ENCODE measurements at regions not wholly inside any gene's neighbourhood (a gene's known extent, or its start where the extent isn't known, plus 50 kb on each side); places are given as distances from the start of the nearest gene placed in this dataset.

- TF ChIP-seq, protein P1, sequence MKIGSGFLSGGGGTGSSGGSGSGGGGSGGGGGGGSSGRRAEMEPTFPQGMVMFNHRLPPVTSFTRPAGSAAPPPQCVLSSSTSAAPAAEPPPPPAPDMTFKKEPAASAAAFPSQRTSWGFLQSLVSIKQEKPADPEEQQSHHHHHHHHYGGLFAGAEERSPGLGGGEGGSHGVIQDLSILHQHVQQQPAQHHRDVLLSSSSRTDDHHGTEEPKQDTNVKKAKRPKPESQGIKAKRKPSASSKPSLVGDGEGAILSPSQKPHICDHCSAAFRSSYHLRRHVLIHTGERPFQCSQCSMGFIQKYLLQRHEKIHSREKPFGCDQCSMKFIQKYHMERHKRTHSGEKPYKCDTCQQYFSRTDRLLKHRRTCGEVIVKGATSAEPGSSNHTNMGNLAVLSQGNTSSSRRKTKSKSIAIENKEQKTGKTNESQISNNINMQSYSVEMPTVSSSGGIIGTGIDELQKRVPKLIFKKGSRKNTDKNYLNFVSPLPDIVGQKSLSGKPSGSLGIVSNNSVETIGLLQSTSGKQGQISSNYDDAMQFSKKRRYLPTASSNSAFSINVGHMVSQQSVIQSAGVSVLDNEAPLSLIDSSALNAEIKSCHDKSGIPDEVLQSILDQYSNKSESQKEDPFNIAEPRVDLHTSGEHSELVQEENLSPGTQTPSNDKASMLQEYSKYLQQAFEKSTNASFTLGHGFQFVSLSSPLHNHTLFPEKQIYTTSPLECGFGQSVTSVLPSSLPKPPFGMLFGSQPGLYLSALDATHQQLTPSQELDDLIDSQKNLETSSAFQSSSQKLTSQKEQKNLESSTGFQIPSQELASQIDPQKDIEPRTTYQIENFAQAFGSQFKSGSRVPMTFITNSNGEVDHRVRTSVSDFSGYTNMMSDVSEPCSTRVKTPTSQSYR (CRISPR knock-in tag; IDR thresholded peaks at IDR 0.05), result no peak
- no peak for TF ChIP-seq ZNF232 (CRISPR knock-in tag; IDR thresholded peaks at IDR 0.05)
- TF ChIP-seq, protein P2, sequence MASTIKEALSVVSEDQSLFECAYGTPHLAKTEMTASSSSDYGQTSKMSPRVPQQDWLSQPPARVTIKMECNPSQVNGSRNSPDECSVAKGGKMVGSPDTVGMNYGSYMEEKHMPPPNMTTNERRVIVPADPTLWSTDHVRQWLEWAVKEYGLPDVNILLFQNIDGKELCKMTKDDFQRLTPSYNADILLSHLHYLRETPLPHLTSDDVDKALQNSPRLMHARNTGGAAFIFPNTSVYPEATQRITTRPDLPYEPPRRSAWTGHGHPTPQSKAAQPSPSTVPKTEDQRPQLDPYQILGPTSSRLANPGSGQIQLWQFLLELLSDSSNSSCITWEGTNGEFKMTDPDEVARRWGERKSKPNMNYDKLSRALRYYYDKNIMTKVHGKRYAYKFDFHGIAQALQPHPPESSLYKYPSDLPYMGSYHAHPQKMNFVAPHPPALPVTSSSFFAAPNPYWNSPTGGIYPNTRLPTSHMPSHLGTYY (CRISPR knock-in tag; IDR thresholded peaks at IDR 0.05), result no peak
- no peak for TF ChIP-seq ELF4 (CRISPR knock-in tag; IDR thresholded peaks at IDR 0.05; ENCODE audit: low read depth)
- TF ChIP-seq, protein P3, sequence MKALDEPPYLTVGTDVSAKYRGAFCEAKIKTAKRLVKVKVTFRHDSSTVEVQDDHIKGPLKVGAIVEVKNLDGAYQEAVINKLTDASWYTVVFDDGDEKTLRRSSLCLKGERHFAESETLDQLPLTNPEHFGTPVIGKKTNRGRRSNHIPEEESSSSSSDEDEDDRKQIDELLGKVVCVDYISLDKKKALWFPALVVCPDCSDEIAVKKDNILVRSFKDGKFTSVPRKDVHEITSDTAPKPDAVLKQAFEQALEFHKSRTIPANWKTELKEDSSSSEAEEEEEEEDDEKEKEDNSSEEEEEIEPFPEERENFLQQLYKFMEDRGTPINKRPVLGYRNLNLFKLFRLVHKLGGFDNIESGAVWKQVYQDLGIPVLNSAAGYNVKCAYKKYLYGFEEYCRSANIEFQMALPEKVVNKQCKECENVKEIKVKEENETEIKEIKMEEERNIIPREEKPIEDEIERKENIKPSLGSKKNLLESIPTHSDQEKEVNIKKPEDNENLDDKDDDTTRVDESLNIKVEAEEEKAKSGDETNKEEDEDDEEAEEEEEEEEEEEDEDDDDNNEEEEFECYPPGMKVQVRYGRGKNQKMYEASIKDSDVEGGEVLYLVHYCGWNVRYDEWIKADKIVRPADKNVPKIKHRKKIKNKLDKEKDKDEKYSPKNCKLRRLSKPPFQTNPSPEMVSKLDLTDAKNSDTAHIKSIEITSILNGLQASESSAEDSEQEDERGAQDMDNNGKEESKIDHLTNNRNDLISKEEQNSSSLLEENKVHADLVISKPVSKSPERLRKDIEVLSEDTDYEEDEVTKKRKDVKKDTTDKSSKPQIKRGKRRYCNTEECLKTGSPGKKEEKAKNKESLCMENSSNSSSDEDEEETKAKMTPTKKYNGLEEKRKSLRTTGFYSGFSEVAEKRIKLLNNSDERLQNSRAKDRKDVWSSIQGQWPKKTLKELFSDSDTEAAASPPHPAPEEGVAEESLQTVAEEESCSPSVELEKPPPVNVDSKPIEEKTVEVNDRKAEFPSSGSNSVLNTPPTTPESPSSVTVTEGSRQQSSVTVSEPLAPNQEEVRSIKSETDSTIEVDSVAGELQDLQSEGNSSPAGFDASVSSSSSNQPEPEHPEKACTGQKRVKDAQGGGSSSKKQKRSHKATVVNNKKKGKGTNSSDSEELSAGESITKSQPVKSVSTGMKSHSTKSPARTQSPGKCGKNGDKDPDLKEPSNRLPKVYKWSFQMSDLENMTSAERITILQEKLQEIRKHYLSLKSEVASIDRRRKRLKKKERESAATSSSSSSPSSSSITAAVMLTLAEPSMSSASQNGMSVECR (CRISPR knock-in tag; IDR thresholded peaks at IDR 0.05; ENCODE audit: borderline replicate concordance), result no peak
- TF ChIP-seq PRRX2 (CRISPR knock-in tag; IDR thresholded peaks at IDR 0.05), result no peak
- TF ChIP-seq ESRRA (CRISPR knock-in tag; IDR thresholded peaks at IDR 0.05; ENCODE audit: borderline replicate concordance), result no peak
- TF ChIP-seq ZNF425 (CRISPR knock-in tag; conservative IDR thresholded peaks at IDR 0.05), result no peak
- TF ChIP-seq IRF1 (CRISPR knock-in tag; IDR thresholded peaks at IDR 0.05), result no peak
Measured at GRCh38 chr1:169022648-169023047, 83.8 kb upstream of the ATP1B1 start (continued).

- Mint-ChIP-seq H3K27me3 (ENCODE audit: low read depth) (no peaks in the 10 kb centered on the region), H3K9me3 (no peaks in the 10 kb centered on the region), H3K4me1 (no peaks in the 10 kb centered on the region), H3K4me3 (no peak overlapping the region), H3K36me3 (no peaks in the 10 kb centered on the region), H3K27ac (no peak overlapping the region)
- DNase-seq (ENCODE audit: low spot score) (no peak), ATAC-seq (no peak)
- TF ChIP-seq NFATC4 (CRISPR knock-in tag; IDR thresholded peaks at IDR 0.05), result no peak
- no peak for TF ChIP-seq PRRX2 (CRISPR knock-in tag; IDR thresholded peaks at IDR 0.05)
- CTCF ChIA-PET, result no interaction called here
- POLR2A ChIA-PET, result no interaction called here
Measured at GRCh38 chr1:169024255-169024654, 82.2 kb upstream of the ATP1B1 start.

DNA sequence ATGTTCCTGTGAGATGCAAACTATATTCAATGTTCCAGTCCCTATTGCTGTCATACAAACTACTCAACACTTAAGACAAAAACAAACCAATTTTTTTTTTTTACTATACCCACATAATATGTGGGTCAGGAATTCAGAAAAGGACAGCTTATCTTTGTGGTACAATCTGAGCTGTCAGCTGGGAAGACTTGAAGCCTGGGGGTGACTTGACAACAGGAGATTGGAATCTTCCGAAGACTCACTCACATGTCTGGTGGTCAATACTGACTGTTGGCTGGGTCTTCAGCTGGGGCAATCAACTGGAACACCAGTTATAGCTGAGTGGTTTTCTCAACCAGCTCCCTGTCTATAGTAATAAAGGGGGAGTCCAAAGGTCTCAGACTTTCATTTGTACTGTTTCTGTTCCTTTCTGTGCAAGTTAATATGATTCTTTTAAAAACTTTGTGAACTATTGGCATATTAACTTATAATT is 81.7 kb upstream of the ATP1B1 start:
- DNase-seq (ENCODE audit: low spot score), result no peak
- Mint-ChIP-seq H3K36me3 (no peaks in the 10 kb centered on the region), H3K4me1 (no peaks in the 10 kb centered on the region), H3K9me3 (no peaks in the 10 kb centered on the region), H3K27ac (no peak overlapping the region), H3K4me3 (no peak overlapping the region), H3K27me3 (ENCODE audit: low read depth) (no peaks in the 10 kb centered on the region)
- CTCF ChIA-PET, result interaction anchor here (0.8 to 0.9 kb wide), 2 partner anchors 415 to 585 kb away, joined by 3 read pairs; no protein-coding TSS in a partner anchor
- ATAC-seq, result no peak
- no peak for TF ChIP-seq STAT6 (CRISPR knock-in tag; conservative IDR thresholded peaks at IDR 0.05; ENCODE audit: low read depth)
- POLR2A ChIA-PET, result no interaction called here
